ENCODE measurements at regions not wholly inside any gene's neighbourhood (a gene's known extent, or its start where the extent isn't known, plus 50 kb on each side); places are given as distances from the start of the nearest gene placed in this dataset.

DNA sequence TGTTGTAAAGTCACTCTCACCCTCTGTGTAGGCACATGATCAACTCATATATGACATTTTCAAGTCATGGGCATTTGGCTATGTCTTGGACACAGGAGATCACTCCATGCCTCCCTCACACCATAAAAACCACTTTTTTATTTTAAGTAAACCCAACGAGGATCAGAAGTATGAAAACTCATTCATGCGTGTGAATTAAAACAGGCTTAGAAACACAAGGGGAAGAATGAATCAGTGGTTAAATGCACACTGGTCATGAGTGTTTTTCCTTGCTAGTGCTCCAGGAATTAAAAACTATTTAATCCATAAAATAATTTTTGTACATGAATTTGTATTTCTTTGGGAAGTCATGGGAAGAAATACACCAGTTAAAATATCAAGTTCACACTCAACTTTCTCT lies 198.4 kb downstream of the GALC start:
- TF ChIP-seq, protein P1, sequence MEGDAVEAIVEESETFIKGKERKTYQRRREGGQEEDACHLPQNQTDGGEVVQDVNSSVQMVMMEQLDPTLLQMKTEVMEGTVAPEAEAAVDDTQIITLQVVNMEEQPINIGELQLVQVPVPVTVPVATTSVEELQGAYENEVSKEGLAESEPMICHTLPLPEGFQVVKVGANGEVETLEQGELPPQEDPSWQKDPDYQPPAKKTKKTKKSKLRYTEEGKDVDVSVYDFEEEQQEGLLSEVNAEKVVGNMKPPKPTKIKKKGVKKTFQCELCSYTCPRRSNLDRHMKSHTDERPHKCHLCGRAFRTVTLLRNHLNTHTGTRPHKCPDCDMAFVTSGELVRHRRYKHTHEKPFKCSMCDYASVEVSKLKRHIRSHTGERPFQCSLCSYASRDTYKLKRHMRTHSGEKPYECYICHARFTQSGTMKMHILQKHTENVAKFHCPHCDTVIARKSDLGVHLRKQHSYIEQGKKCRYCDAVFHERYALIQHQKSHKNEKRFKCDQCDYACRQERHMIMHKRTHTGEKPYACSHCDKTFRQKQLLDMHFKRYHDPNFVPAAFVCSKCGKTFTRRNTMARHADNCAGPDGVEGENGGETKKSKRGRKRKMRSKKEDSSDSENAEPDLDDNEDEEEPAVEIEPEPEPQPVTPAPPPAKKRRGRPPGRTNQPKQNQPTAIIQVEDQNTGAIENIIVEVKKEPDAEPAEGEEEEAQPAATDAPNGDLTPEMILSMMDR (IDR thresholded peaks at IDR 0.05), result no peak
- TF ChIP-seq POLR2A (IDR thresholded peaks at IDR 0.05), result no peak

Measured in right lobe of liver (tissue), 4 donors.